HG03066 (cell line): ENCODE measurements at regions not wholly inside any gene's neighbourhood (a gene's known extent, or its start where the extent isn't known, plus 50 kb on each side); places are given as distances from the start of the nearest gene placed in this dataset.
"Not testable (repeated sequence)": the region's sequence is repeated elsewhere in the genome, so short reads cannot be mapped to it uniquely, and the experiment has no call there.

Experiments
- ATAC-seq: cut with Tn5 transposase; IDR thresholded peaks from one replicate; pipeline ENCODE4 v1.9.1; 2021; ENCODE audit warnings: low read depth; ENCODE audit not compliant: unreplicated experiment

- not testable (repeated sequence) for ATAC-seq
Measured at GRCh38 chr21:28003627-28004026, 989.0 kb downstream of the LTN1 start.

DNA sequence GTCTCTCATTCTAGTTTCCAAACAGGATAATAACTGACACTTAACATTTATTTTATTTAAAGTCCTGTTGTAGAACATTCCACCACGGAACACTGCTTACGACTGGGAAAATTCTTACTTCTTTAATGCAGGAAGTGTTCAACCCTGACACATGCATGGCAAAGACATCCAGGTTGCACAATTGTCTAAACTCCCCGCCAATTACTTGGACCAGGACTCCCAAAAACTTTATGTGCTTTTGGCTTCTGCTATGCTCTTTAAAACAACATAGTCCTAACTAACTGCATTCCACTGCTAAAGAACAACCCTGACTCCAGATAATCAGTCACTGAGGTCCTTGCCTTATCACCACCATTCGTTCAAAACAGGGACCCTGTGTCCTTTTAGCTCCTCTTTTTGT lies 995.8 kb downstream of the LTN1 start:
- ATAC-seq, result not testable (repeated sequence)

DNA sequence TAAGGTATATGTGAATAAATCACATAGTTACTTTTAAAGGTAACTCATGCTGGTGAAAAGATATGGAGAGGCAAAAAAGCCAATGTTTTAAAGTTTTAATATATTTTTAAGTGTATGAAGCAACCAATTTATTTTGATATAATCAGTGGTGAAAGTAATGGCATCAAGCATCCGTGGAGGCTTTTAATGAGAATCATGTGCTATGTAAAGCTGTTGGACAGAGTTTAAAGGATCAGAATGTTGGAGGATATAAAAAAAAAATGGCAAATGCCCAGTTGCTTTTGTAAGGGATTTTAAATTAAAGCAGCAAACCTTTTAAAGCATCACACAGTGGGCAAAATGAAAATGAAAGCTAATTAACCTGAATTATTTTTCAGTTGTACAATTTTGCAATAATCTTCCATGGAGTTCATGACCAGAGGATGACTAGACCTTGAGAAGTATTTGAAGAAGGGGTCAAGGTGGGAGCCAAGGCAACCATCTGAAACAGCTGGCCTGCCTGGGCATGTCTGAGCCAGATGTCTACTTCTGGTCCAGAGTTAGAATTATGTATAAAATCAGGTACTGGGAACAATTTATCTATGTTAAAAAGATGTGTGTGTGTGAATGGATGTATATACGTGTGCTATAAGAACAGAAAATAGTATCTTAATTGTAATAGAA lies 1007.9 kb downstream of the LTN1 start:
- not testable (repeated sequence) for ATAC-seq

DNA sequence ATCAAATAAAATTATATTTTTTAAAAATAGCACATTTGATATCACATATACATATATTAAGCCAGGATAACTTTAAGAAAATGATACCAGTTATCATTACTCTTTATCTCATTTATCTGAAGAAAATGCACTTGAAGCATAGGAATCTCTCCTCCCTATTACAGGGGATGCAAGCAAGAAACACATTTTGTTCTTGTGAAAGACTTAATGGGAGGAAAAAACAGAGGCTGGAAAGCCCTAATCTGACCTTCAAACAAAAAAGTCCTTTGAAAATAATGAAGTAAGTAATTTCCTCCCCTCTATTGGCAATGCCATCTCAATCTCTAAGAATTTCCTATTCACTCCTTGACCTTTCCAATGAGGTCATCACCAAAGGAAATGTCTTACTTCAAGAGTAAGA lies 1012.6 kb upstream of the ADAMTS5 start:
- not testable (repeated sequence) for ATAC-seq

GRCh38 chr21:27975514-27975913 lies 1008.6 kb upstream of the ADAMTS5 start:
- no peak for ATAC-seq

GRCh38 chr21:27974152-27974551 lies 1007.3 kb upstream of the ADAMTS5 start:
- not testable (repeated sequence) for ATAC-seq

DNA sequence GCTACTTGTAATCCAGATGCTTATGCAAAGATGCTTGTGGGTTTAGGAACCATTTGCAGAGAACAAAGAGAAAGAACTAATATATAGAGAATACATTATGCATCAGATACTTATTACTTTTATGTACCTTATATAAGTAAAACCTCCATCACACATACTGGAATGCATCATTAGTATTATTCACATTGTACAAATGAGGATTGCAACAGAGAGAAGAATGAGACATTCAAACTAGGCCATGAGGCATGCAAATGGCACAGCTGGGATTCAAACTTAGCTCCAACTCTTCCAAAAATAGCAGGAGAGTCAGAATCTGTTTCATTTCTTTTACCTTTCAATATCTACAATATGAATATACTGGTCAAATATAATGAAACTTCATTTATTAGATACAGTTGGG lies 1001.4 kb upstream of the ADAMTS5 start:
- ATAC-seq, result not testable (repeated sequence)

- no peak for ATAC-seq
Measured at GRCh38 chr21:27954543-27955165, 987.8 kb upstream of the ADAMTS5 start.

GRCh38 chr21:27953340-27954045 lies 986.6 kb upstream of the ADAMTS5 start:
- ATAC-seq, result no peak

DNA sequence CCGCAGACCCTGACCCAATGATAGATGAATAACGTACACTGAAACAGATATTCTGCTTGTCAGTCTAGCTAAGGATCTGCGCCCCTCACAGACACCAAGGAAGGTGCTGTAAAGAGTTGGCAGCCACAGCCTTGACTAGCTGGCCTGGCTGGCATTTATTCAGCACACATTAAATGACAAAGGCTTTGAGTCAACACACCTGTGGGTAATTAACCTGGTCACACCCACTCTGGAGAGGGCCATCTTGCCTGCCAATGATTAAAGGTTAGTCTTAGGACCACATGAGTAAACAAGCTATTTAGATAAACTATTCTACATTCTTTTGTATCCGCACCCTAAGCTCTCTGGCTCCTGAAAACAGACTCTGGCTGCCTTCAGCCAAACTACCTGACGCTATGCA lies 982.2 kb upstream of the ADAMTS5 start:
- not testable (repeated sequence) for ATAC-seq

- ATAC-seq, result not testable (repeated sequence)
Measured at GRCh38 chr21:27930108-27930767, 963.4 kb upstream of the ADAMTS5 start.

GRCh38 chr21:27929179-27929578 lies 962.3 kb upstream of the ADAMTS5 start:
- not testable (repeated sequence) for ATAC-seq

DNA sequence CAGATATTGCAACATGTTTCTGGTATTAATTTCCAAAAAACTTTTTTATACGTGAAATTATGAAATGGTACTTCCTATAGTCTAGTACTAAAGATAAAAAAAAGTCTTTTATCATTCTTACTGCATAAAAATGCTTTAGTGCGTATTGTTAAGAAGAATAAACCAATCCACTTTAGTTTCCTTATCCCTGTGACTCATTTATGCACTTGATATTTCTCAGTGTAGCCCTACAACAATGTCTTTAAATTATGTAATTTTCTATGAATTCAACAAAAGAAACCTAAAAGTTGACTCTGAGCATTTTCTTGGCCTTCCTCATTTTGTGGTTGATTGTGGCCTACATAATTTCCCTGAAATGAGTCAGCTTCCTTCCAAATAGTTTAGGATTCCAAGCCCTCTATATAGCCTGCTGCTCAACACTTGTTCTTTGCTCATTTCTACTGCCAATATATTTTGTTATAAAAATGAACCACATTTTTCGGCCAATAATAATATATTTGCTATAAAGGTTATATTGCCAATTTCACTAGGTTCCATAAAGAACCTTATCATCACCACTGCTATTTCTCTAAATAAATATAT lies 961.7 kb upstream of the ADAMTS5 start:
- ATAC-seq, result not testable (repeated sequence)

DNA sequence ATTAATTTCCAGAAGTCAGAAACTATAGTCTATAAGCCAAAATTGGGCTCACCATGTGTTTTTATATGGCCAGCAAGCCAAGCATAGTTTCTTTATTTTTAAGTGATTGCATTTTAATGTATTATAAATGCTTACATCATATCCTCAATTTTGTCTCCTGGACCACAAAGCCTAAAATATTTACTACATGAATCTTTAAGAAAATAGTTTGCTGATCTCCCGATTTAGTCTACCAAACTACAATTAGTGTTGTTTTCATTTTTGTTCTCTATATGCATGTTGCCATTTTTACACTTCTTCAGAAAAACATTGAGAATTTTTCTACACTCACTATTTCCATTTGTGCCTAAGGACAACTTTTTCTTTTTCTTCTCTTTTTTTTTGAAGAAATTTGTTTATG lies 954.5 kb upstream of the ADAMTS5 start:
- ATAC-seq, result not testable (repeated sequence)

- ATAC-seq, result not testable (repeated sequence)
Measured at GRCh38 chr21:27917966-27918365, 951.1 kb upstream of the ADAMTS5 start.

- ATAC-seq, result not testable (repeated sequence)
Measured at GRCh38 chr21:27916326-27916725, 949.4 kb upstream of the ADAMTS5 start.

DNA sequence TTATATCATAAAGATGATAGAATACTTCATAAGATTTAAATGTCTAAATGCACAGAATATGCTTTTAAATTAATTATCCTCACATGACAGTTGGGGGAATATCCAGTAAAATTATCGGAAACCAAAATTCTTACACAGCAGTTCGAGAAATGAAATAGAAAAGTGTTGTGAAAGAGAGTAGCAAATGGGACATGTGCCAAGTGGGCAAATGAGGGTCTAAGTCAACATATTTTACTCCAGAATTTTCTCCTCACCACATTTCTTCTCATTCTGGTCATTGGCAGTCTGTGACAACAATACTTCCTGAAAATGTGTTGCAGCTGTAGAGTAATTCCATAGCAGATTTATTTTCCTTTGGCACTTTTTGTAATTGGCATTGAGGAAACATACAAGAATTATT lies 945.2 kb upstream of the ADAMTS5 start:
- ATAC-seq, result not testable (repeated sequence)

- ATAC-seq, result not testable (repeated sequence)
Measured at GRCh38 chr21:27909487-27909886, 942.6 kb upstream of the ADAMTS5 start.

GRCh38 chr21:27908816-27909215 lies 941.9 kb upstream of the ADAMTS5 start:
- ATAC-seq, result not testable (repeated sequence)

DNA sequence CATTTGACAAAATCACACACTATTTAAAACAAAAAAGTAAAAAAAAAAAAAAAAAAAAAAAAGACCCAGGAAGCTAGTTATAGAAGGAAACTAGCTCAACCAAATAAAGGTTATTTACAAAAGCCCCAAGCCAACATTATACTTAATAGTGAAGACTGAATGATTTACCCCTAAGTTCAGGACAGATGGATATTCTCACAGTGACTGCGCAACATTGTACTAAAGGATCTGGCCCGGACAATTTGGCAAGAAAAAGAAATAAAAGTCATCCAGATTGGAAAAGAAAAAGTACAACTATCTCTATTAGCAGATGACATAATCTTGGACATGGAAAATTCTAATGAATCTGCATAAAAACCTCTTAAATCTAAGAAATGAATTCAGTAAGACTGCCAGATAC lies 936.0 kb upstream of the ADAMTS5 start:
- ATAC-seq, result not testable (repeated sequence)

- ATAC-seq, result not testable (repeated sequence)
Measured at GRCh38 chr21:27893619-27894018, 926.7 kb upstream of the ADAMTS5 start.
